ENCODE measurements at regions not wholly inside any gene's neighbourhood (a gene's known extent, or its start where the extent isn't known, plus 50 kb on each side); places are given as distances from the start of the nearest gene placed in this dataset.

- DNase-seq = no peak
Measured at GRCh38 chr4:54548098-54548620, 109.6 kb upstream of the KIT start.

DNA sequence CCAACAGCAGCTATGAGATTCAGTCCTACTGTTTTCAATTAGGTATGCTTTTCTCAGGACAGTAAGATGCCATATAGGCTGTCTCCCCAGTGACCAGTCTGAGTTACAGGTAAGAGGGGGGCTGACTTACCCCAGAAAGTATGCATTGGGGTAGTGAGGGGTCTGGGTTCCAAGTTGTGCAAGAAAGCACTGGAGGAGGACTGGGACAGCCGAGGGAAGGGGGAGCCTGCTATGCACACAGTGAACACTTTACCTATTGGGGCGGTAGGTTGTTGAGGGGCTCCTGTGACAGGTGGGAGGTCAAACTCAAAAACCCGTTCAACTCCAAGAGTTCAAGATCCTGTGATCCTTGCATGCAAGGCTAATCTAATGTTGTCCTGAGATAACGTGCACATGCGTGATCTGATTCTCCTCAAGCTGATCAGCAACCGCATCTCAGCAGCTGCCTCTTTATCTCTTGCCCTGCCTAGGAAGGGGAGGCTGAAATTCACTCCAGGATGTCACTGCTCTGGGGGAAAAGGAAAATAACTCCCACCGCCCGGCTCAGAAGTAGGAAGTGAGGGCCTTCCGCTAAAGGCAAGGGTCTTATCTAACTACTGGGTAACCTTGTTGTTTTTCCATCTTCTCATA lies 108.8 kb upstream of the KIT start:
- DNase-seq = no peak

- DNase-seq = no peak
Measured at GRCh38 chr4:54550395-54551171, 107.2 kb upstream of the KIT start.

DNA sequence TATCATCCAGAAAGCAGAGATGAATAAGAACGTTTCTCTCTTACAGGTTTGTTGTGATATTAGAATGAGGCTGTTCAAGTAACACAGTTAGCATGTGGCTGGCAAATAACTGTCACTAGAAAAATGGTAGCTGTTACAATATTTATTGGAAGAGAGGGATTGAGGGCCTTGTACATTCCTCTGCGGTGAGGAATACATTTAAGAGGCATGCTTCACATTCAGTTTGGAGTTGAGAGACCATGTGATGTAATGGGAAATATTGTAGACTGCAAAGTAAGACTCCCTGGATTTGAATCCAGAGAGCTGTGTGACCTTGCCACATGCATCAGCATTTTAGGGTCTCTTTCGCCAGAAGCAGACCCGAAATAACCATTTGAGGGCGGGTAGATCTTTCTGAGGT lies 104.8 kb upstream of the KIT start:
- no peak for DNase-seq

DNA sequence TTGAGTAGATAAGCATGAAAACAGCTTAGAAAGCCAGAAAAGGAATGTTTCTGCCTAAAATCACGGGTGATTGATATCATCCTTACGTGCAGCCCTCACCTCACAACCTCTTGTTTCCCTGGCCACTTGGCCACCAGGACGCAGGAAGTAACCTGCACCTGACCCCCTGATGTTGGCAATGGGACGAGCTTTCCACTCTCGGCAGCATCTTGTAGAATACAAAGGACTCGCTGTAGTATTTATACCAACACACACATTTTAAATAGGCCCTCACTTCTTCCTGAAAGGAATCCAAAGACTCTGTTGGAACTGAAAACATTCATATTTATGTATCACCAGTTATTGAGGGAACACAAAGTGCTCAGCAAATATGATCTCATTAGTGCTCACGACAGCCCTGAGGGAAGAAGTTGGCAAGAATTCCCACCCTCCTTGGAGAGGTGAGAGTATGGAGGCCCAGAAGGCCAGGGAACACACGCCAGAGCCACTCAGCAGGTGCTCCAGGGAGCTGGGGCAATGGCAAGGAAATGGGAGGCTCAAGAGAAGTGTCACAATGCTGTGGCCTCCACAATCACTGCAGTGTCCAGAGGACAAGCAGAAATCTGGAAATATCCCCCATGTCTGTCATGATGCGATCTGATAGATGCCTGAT lies 103.3 kb upstream of the KIT start:
- DNase-seq = no peak

DNA sequence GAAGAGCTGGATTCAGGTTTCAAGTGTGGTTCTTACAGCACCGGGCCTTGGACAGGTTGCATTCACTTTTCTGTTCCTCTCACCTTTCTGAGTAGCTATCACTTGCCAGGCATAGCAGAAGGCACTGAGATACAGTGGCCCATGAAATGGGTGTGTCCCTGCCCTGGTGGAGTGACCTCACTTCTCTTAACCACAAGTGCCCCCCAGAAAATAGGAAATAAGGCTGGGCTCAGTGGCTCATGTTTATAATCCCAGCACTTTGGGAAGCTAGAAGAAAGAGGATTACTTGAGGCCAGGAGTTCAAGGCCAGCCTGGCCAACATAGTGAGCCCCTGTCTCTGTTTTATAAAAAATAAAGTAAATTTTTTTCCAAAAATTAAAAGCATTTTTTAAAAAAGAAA lies 101.7 kb upstream of the KIT start:
- DNase-seq = no peak

GRCh38 chr4:54556587-54556986 lies 101.2 kb upstream of the KIT start:
- no peak for DNase-seq

DNA sequence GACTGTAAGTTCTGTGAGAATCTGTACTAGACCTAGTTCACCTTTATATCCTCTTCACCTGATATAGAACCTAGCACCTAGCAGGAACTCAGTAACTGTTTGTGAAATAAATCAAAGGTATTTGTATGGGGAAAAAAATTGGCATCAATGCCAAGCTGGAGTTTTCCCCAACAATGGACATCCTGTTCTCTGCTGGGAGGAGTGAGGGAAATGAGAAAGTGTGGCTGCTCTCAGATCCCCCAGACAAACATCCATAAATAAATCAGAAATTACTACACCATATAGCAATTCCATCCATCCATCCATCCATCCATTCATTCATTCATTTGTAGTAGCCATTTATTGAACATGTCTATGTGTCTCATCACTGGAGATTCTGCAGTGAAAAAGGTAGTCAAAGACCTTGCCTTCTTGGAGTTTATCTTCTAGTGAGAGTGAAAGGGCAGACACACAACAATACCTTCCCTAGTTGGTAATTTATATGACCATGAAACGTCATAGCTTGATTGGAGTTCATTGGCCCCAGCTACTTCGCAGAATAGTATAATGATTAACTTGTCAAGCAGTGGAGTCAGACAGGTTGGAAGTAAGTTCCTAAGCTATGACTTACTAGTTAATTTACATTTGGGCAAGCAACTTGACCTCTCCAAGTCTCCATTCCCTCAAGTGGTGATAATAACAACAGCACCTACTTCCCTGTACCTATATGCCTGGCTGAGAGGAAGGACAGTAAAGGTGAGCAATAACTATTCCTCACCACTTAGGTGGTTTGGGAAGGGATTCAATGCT lies 98.7 kb upstream of the KIT start:
- no peak for DNase-seq

DNA sequence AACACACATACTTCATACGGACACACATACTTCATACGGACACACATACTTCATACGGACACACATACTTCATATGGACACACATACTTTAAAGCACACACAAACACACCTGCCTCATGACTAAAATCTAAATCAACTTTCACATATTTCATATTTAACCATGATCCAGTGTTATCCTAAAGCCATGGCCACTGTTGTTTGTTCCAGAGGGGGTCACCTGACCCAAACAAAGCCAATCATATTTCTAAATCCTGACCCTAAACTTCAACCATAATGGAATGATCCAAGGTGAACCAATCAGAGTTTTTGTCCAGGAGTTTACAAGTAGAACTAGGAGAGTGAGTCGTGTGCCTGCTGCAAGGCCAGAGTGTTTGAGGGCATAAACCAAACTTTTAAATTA lies 97.2 kb upstream of the KIT start:
- DNase-seq = no peak

DNA sequence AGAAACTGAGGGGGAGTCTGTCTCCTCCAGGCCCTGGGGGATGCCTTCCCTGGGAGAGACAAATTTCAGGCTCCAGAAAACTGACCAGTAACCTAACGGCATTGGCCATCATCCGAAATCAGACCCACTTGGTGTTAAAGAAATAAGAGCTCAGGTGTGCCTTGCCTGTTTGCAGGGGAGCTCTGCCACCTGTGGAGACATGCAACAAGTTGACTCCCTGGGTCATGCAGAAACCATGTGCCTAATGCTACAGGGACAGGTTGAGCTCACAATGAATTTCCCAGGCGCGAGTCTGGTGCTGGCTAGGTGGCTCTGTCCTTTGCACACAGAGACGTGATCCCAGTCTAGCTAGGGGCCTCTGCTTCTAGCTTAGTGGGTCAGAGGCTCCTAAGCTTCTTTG lies 95.8 kb upstream of the KIT start:
- no peak for DNase-seq

- DNase-seq = no peak
Measured at GRCh38 chr4:54566608-54567007, 91.1 kb upstream of the KIT start.

DNA sequence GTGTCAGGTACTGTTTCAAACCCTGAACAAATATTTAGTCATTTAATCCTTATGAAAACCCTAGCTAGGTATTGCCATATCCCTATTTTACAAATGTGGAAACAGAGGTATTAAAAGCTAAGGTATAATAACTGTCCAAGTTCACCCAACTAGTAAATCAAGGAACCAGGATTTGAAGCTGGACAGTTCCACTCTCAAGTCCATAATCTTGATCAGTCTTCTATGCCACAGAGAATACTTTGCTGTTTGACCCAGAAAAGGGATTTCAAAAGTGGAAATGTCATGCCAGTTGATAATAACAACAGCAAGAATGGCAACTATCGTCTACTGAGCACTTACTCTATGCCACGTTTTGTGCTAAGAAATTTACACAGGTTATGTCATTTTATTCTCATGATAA lies 90.4 kb upstream of the KIT start:
- DNase-seq = no peak

- no peak for DNase-seq
Measured at GRCh38 chr4:54568184-54568583, 89.6 kb upstream of the KIT start.

- no peak for DNase-seq
Measured at GRCh38 chr4:54570822-54571221, 86.9 kb upstream of the KIT start.

DNA sequence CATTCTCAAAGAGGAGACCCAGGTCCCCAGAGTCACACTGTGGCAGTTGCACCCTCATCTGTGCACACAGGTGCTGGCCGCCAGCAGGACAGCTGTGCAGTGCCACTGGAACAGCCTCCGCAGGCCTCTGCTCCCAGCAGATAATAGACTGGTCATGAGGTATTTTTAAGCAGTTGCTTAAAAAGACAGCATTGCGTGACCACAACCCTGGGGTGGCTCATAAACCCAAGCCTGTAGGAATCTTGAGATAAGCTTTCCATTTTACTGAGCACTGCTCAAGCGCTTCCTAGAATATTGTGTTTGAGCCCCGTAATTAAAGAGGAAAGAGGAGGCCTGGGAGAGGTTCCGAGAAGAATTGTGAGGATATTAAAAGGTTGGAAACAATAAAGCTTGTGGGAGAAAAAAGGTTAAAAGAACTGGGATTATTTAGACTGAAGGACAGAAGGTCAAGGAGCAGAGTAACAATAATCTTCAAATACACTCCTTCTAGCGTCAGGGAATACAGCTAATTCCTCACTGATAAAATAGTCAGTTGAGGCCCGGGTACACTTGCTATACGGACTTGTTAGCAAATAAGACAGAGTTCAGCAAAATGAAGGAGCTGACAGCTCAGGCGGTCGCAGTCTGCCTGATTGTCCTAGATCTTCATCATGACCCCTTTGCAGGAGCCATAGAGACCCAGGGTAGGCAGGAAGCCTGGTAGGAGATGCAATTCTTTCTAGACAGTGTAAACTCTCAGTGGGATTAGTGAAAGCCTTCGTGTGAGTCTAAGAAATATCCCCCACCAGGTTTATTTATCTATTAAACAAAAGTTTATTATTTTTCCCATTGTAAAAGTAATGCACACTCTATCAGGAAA lies 86.2 kb upstream of the KIT start:
- no peak for DNase-seq

DNA sequence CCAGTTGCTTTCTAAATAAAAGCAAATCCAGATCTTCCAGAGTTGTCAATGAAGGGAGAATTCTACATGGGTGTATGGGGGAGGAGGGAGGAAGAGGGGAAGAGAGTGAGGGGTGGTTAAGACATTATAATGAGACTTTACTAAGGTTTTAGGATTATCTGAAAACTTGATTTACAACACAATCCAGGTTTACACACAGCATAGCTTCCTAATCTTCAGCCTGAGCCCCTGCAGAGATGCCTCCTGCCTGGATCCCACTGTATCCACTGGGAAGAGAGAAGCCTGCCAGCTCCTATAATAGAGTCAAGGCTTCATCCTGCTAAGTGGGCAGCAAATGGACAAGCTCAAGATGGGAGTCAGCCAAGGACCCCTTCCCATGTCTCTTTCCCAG lies 85.6 kb upstream of the KIT start:
- DNase-seq = no peak

GRCh38 chr4:54574500-54574899 lies 83.3 kb upstream of the KIT start:
- no peak for DNase-seq

DNA sequence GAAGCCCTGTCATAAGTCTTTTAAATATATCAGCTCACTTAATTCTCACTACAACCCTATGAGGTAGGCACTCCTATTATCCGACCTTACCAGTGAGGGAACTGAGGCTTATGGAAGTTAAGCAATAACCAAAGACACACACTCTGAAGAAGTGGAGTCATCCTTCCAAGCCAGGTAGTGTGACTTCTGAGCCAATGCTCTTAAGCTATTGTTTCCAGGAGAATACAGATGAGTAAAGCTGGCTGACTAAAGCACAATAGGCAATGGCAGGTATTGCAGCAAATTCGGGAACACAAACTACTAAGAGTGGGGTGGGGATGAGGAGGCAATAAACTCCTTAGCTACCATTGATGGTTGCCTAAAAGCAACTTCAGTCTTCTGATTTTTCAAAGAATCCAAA lies 81.8 kb upstream of the KIT start:
- DNase-seq = no peak

- no peak for DNase-seq
Measured at GRCh38 chr4:54581807-54582206, 76.0 kb upstream of the KIT start.

DNA sequence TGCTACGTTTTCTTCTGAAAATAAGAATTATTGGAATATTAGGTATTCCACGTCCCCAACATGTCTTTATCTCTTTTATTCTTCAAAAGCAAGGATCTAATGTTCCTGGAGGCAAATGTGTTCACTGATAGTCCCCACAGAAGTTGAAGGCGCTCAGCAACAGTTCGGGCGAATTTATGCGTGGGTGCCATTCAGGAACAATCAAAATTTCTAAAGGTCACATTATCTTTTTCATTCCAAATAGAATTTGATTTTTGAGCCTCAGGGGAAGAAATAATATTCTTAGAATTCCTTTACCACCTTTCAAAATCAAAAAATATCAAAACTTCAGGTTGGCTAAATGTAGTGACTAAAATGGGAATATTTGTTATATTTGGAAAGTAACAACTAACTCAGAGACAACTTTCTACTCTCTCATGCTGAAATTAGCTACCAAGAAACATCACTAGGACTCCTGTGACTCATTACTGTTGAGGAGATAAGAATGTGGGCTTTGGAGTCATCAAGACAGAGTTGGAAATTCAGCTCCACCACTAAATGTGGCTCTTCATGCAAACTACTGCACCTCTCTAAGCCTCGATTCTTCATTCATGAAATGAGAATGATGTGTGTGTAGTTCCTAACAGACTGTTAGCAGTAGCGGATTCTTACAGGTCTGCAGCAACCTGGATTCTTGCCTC lies 72.3 kb upstream of the KIT start:
- no peak for DNase-seq

GRCh38 chr4:54586320-54586955 lies 71.3 kb upstream of the KIT start:
- no peak for DNase-seq

All from CD4-positive, alpha-beta T cell treated with Interferon gamma for 1 hour (primary cell).